Fibroblast of villous mesenchyme (primary cell): ENCODE measurements at regions not wholly inside any gene's neighbourhood (a gene's known extent, or its start where the extent isn't known, plus 50 kb on each side); places are given as distances from the start of the nearest gene placed in this dataset.
"Not testable (repeated sequence)": the region's sequence is repeated elsewhere in the genome, so short reads cannot be mapped to it uniquely, and the experiment has no call there.

Experiments
- DNase-seq: peaks from one replicate; pipeline ENCODE4 v3.0.0-alpha.2; 2010; ENCODE audit warnings: low read depth
- H3K4me3 ChIP-seq: 2 replicates; pipeline ENCODE4 v1.5.1; 2011; ENCODE audit warnings: low read depth, mild to moderate bottlenecking, low read length
- CTCF ChIP-seq: IDR thresholded peaks from 2 replicates; pipeline ENCODE4 v1.5.1; 2012; ENCODE audit warnings: low read depth, mild to moderate bottlenecking, low read length; ENCODE audit not compliant: insufficient read depth

- no peak for DNase-seq
- no peak for TF ChIP-seq CTCF
- H3K4me3 ChIP-seq: no peak overlapping the region
These were observed 78.4 kb downstream of the NAPG start for GRCh38 chr18:10604182-10604581.

- H3K4me3 ChIP-seq, DNase-seq: not testable (repeated sequence)
These were observed 81.1 kb downstream of the NAPG start for GRCh38 chr18:10606881-10607280.

GRCh38 chr18:10607332-10608248, 81.8 kb downstream of the NAPG start:
- not testable (repeated sequence) for H3K4me3 ChIP-seq

GRCh38 chr18:10608450-10608849, 82.6 kb downstream of the NAPG start:
- H3K4me3 ChIP-seq, DNase-seq: not testable (repeated sequence)

More at GRCh38 chr18:10607332-10608248, 81.8 kb downstream of the NAPG start:
- peak; percentile 12 for DNase-seq

GRCh38 chr18:10609046-10609445, 83.2 kb downstream of the NAPG start:
- not testable (repeated sequence) for DNase-seq

GRCh38 chr18:10613226-10613625, 87.4 kb downstream of the NAPG start:
- H3K4me3 ChIP-seq, DNase-seq: not testable (repeated sequence)

More at GRCh38 chr18:10609046-10609445, 83.2 kb downstream of the NAPG start:
- not testable (repeated sequence) for H3K4me3 ChIP-seq

- not testable (repeated sequence) for H3K4me3 ChIP-seq, DNase-seq
These were observed 90.9 kb downstream of the NAPG start for GRCh38 chr18:10616714-10617113.

- H3K4me3 ChIP-seq, DNase-seq: not testable (repeated sequence)
These were observed 93.0 kb downstream of the NAPG start for GRCh38 chr18:10618797-10619196.

- not testable (repeated sequence) for H3K4me3 ChIP-seq, DNase-seq
These were observed 93.5 kb downstream of the NAPG start for GRCh38 chr18:10619280-10619679.

GRCh38 chr18:10619833-10620232, 94.0 kb downstream of the NAPG start:
- not testable (repeated sequence) for H3K4me3 ChIP-seq, DNase-seq
